Esophagus muscularis mucosa (tissue), 4 donors: ENCODE measurements at regions not wholly inside any gene's neighbourhood (a gene's known extent, or its start where the extent isn't known, plus 50 kb on each side); places are given as distances from the start of the nearest gene placed in this dataset.

Experiments used
- DNase-seq: peaks from one replicate; pipeline ENCODE4 v3.0.0-alpha.2; 2017; ENCODE audit errors: extremely low spot score
- H3K27ac ChIP-seq, 4 donors: fragments of 200-600 bp; sonication (generic); replicated peaks in 1 of 4; 1 replicate in 3 of 4; 2 replicates in 1 of 4; pipeline ENCODE4 v1.5.1; 2016 to 2019; ENCODE audit warnings: mild to moderate bottlenecking in 1 of 4
- H3K27me3 ChIP-seq, 4 donors: fragments of 200-600 bp; sonication (generic); one replicate each; pipeline versions ENCODE4 v1.5.1 to v1.6.0; 2016 to 2019
- H3K36me3 ChIP-seq, 4 donors: fragments of 200-600 bp; sonication (generic); one replicate each; pipeline ENCODE4 v1.5.1; 2016 to 2019
- H3K4me1 ChIP-seq, 4 donors: fragments of 200-600 bp; sonication (generic); one replicate each; pipeline ENCODE4 v1.5.1; 2016 to 2019
- H3K4me3 ChIP-seq, 4 donors: fragments of 200-600 bp; sonication (generic); 1 replicate in 2 of 4; 2 replicates in 2 of 4; pipeline ENCODE4 v1.5.1; 2016 to 2019; ENCODE audit warnings: mild to moderate bottlenecking in 4 of 4, moderate library complexity in 1 of 4
- H3K9me3 ChIP-seq, 4 donors: fragments of 200-600 bp; sonication (generic); 1 replicate in 3 of 4; 2 replicates in 1 of 4; pipeline ENCODE4 v1.5.1; 2016 to 2019
- EP300 ChIP-seq: sonication (generic); formaldehyde crosslinking; IDR thresholded peaks from one replicate; pipeline ENCODE4 v1.6.1; 2017; ENCODE audit warnings: antibody characterized with exemption
- POLR2A ChIP-seq: fragments of 450-650 bp; IDR thresholded peaks from one replicate; pipeline ENCODE4 v1.6.1; 2017; ENCODE audit warnings: antibody characterized with exemption, moderate library complexity, mild to moderate bottlenecking, low read depth
- POLR2AphosphoS5 ChIP-seq, 2 donors: sonication (generic); formaldehyde crosslinking; IDR thresholded peaks; one replicate each; pipeline ENCODE4 v1.6.1; 2017; ENCODE audit warnings: antibody characterized with exemption in 2 of 2
- WGBS: methylation state at CpG from one replicate; pipeline ENCODE4 v1.1.5; 2018; 5-methylcytosine and 5-hydroxymethylcytosine counted together
- intact Hi-C: fragments of 100-400 bp; cut with DNase I; formaldehyde crosslinking; loops from one replicate; pipeline ENCODE4 v1.15.1; 2023
- TF ChIP-seq, protein P1 (sequence below), 3 experiments: fragments of 200-600 bp in 2 of 3; fragments of 450-650 bp in 1 of 3; sonication (generic) in 2 of 3; IDR thresholded peaks; one replicate each; pipeline ENCODE4 v1.5.1; 2017 to 2019; ENCODE audit warnings: antibody characterized with exemption in 3 of 3, mild to moderate bottlenecking in 2 of 3, moderate library complexity in 1 of 3

DNA sequence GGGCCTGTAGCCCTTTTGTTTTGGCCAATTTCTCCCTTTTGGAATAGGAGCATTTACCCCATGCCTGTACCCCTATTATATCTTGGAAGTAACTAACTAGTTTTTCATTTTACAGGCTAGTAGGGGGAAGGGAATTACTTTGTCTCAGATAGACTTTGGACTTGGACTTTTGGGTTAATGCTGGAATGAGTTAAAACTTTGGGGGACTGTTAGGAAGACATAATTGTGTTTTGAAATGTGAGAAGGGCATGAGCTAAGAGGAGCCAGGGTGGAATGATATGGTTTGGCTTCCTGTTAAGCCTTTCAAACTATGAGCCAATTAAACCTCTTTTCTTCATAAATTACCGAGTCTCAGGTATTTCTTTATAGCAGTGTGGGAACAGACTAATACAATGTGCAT lies 168.1 kb downstream of the FGF1 start:
- H3K9me3 ChIP-seq = peaks cover 0 to 7% (median 5%) of the 10 kb centered on the region in 4 donors
- TF ChIP-seq EP300 (no peak), POLR2A (no peak), POLR2AphosphoS5 (IDR thresholded peaks at IDR 0.05) (no peak)
- TF ChIP-seq, protein P1, sequence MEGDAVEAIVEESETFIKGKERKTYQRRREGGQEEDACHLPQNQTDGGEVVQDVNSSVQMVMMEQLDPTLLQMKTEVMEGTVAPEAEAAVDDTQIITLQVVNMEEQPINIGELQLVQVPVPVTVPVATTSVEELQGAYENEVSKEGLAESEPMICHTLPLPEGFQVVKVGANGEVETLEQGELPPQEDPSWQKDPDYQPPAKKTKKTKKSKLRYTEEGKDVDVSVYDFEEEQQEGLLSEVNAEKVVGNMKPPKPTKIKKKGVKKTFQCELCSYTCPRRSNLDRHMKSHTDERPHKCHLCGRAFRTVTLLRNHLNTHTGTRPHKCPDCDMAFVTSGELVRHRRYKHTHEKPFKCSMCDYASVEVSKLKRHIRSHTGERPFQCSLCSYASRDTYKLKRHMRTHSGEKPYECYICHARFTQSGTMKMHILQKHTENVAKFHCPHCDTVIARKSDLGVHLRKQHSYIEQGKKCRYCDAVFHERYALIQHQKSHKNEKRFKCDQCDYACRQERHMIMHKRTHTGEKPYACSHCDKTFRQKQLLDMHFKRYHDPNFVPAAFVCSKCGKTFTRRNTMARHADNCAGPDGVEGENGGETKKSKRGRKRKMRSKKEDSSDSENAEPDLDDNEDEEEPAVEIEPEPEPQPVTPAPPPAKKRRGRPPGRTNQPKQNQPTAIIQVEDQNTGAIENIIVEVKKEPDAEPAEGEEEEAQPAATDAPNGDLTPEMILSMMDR (IDR thresholded peaks at IDR 0.05) = no peak
- H3K27ac ChIP-seq = no peak overlapping the region
- 79% methylated on average over 1 of the region's 1 CpG for WGBS
- no peaks in the 10 kb centered on the region for H3K27me3 ChIP-seq
- DNase-seq = no peak
- no peaks in the 10 kb centered on the region for H3K36me3 ChIP-seq
- peaks cover 0 to under 1% (median 0%) of the 10 kb centered on the region in 4 donors for H3K4me1 ChIP-seq
- H3K4me3 ChIP-seq = no peak overlapping the region
- intact Hi-C loops = no loop called here

DNA sequence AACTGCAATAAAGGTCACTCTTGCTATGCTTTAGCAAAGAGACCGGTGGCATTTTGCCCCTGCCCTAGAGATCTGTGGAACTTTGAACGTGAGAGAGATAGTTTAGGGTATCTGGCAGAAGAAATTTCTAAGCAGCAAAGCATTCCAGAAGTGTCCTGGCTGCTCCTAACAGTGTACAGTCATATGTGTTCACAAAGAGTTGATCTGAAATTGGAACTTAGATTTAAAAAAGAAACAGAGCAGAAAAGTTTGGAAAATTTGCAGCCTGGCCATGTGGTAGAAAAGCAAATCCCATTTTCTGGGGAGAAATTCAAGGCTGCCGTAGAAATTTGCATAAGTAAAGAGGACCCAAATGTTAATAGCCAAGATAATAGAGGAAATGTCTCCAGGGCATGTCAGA lies 169.2 kb downstream of the FGF1 start:
- no peak overlapping the region for H3K4me3 ChIP-seq
- no peak overlapping the region for H3K27ac ChIP-seq
- TF ChIP-seq, protein P1 (IDR thresholded peaks at IDR 0.05) = no peak
- TF ChIP-seq POLR2AphosphoS5 (IDR thresholded peaks at IDR 0.05) (no peak), EP300 (no peak), POLR2A (no peak)
- no peak for DNase-seq
- H3K36me3 ChIP-seq = no peaks in the 10 kb centered on the region
- H3K27me3 ChIP-seq = no peaks in the 10 kb centered on the region
- intact Hi-C loops = no loop called here
- peaks cover 0 to 10% (median 5%) of the 10 kb centered on the region in 4 donors for H3K4me1 ChIP-seq
- peaks cover 0 to 7% (median 5%) of the 10 kb centered on the region in 4 donors for H3K9me3 ChIP-seq
- 100% methylated on average over 3 of the region's 3 CpGs for WGBS

DNA sequence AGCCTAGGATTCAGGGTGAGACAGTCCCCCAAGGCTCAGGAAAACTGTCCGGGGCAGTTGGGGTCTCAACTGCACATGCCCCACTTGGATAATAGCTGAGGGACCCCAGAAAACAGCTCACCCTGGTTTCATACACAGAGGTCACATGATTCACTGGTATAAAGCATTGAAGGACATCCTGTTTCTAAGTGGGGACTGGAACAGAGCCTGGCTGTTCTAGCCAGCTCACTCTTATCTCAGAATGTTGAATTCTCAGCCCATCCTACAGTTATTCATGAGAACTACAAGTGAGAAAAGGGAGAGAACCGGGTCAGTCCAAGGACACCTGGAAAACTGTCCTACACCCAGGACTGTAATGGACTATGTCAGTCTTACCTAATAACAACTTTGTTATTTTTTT lies 170.9 kb downstream of the FGF1 start:
- intact Hi-C loops = no loop called here
- no peaks in the 10 kb centered on the region for H3K27me3 ChIP-seq
- TF ChIP-seq POLR2A (no peak), POLR2AphosphoS5 (IDR thresholded peaks at IDR 0.05) (no peak), EP300 (no peak)
- TF ChIP-seq, protein P1 (IDR thresholded peaks at IDR 0.05) = no peak
- H3K36me3 ChIP-seq = no peaks in the 10 kb centered on the region
- DNase-seq = no peak
- H3K4me3 ChIP-seq = no peak overlapping the region
- peaks cover 0 to 14% (median 7%) of the 10 kb centered on the region in 4 donors for H3K4me1 ChIP-seq
- no peak overlapping the region for H3K27ac ChIP-seq
- H3K9me3 ChIP-seq = peaks cover 0 to 7% (median 5%) of the 10 kb centered on the region in 4 donors
- 97% methylated on average over 2 of the region's 2 CpGs for WGBS

DNA sequence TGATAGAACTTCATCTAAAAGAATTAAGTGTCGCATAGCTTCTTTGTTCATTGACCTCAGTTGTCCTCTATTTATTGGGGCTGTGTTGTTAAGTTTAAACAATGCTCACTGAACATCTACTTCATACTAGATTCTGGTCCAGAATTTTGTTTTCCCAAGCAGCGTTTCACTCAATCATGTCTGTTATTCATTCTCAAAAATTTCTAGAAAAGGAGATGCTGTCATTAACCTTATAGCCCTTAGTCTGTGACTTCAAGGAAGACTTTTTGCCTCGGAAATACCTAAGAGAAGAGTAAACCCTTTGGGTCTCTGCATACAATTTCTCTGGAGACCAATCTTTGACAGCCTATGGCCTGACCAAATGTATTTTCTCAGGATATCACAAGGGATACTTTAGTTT lies 171.7 kb downstream of the FGF1 start:
- Histone ChIP-seq H3K27me3 (no peaks in the 10 kb centered on the region), H3K27ac (no peak overlapping the region), H3K9me3 (peaks cover 0 to 7% (median 5%) of the 10 kb centered on the region in 4 donors), H3K4me1 (peaks cover 0 to 15% (median 7%) of the 10 kb centered on the region in 4 donors), H3K4me3 (no peak overlapping the region), H3K36me3 (no peaks in the 10 kb centered on the region)
- WGBS = 85% methylated on average over 3 of the region's 3 CpGs
- intact Hi-C loops = no loop called here
- no peak for DNase-seq
- TF ChIP-seq POLR2A (no peak), EP300 (no peak), POLR2AphosphoS5 (IDR thresholded peaks at IDR 0.05) (no peak)
- TF ChIP-seq, protein P1 (IDR thresholded peaks at IDR 0.05) = no peak
